ENCODE measurements at regions not wholly inside any gene's neighbourhood (a gene's known extent, or its start where the extent isn't known, plus 50 kb on each side); places are given as distances from the start of the nearest gene placed in this dataset.

GRCh38 chr16:13291591-13292333, 390.4 kb downstream of the SHISA9 start:
- in situ Hi-C loops (cut with MboI; ENCODE audit: low pct_unique_long_range_greater_than_20kb, low sequenced_read_pairs, unreplicated experiment), result no loop called here
- TF ChIP-seq, protein P1, sequence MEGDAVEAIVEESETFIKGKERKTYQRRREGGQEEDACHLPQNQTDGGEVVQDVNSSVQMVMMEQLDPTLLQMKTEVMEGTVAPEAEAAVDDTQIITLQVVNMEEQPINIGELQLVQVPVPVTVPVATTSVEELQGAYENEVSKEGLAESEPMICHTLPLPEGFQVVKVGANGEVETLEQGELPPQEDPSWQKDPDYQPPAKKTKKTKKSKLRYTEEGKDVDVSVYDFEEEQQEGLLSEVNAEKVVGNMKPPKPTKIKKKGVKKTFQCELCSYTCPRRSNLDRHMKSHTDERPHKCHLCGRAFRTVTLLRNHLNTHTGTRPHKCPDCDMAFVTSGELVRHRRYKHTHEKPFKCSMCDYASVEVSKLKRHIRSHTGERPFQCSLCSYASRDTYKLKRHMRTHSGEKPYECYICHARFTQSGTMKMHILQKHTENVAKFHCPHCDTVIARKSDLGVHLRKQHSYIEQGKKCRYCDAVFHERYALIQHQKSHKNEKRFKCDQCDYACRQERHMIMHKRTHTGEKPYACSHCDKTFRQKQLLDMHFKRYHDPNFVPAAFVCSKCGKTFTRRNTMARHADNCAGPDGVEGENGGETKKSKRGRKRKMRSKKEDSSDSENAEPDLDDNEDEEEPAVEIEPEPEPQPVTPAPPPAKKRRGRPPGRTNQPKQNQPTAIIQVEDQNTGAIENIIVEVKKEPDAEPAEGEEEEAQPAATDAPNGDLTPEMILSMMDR (IDR thresholded peaks at IDR 0.05; ENCODE audit: extremely low read depth, insufficient read depth, missing control alignments), result no peak
- no peak for DNase-seq (ENCODE audit: low spot score)

GRCh38 chr16:13296206-13296605, 394.8 kb downstream of the SHISA9 start:
- in situ Hi-C loops (cut with MboI; ENCODE audit: low pct_unique_long_range_greater_than_20kb, low sequenced_read_pairs, unreplicated experiment), result no loop called here
- TF ChIP-seq, protein P1 (IDR thresholded peaks at IDR 0.05; ENCODE audit: extremely low read depth, insufficient read depth, missing control alignments), result no peak
- DNase-seq (ENCODE audit: low spot score), result no peak

GRCh38 chr16:13298666-13299065, 397.3 kb downstream of the SHISA9 start:
- in situ Hi-C loops (cut with MboI; ENCODE audit: low pct_unique_long_range_greater_than_20kb, low sequenced_read_pairs, unreplicated experiment), result no loop called here
- TF ChIP-seq, protein P1 (IDR thresholded peaks at IDR 0.05; ENCODE audit: extremely low read depth, insufficient read depth, missing control alignments), result no peak
- no peak for DNase-seq (ENCODE audit: low spot score)

- no peak for DNase-seq (ENCODE audit: low spot score)
- in situ Hi-C loops (cut with MboI; ENCODE audit: low pct_unique_long_range_greater_than_20kb, low sequenced_read_pairs, unreplicated experiment), result no loop called here
- TF ChIP-seq, protein P1 (IDR thresholded peaks at IDR 0.05; ENCODE audit: extremely low read depth, insufficient read depth, missing control alignments), result no peak
Measured at GRCh38 chr16:13300066-13300840, 398.9 kb downstream of the SHISA9 start.

DNA sequence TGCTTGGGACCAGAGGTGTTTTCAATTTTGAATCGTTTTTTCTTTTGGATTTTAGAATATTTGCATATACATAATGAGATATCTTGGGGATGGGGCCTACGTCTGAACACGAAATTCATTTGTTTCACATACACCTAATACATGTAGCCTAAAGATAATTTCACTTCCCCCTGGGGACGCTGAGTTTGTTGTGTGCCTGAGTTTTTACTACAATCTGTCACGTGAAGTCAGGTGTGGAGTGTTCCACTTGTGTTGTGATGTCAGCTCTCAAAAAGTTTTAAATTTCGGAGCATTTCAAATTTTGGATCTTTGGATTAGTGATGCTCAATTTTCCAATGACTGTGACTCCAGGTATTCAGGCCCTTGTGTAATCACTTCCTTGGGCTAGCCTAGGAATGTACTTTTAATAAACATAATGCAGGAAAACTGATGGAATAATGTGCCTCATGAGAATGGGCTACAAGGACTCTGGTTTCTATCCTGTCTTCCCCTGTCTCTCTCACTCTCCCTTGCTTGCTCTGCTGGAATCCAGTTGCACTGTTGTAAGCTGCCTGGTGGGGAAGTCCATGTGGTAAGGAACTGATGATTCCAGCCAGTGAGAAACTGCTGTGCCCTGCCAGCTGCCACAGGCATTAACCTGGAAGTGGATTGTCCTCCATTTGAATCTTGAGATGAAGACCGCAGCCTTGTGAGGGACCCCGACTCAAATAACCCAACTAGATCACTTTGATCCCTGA, 403.8 kb downstream of the SHISA9 start:
- DNase-seq (ENCODE audit: low spot score), result no peak
- TF ChIP-seq, protein P1 (IDR thresholded peaks at IDR 0.05; ENCODE audit: extremely low read depth, insufficient read depth, missing control alignments), result no peak
- in situ Hi-C loops (cut with MboI; ENCODE audit: low pct_unique_long_range_greater_than_20kb, low sequenced_read_pairs, unreplicated experiment), result no loop called here

- in situ Hi-C loops (cut with MboI; ENCODE audit: low pct_unique_long_range_greater_than_20kb, low sequenced_read_pairs, unreplicated experiment), result no loop called here
- DNase-seq (ENCODE audit: low spot score), result no peak
- TF ChIP-seq, protein P1 (IDR thresholded peaks at IDR 0.05; ENCODE audit: extremely low read depth, insufficient read depth, missing control alignments), result no peak
Measured at GRCh38 chr16:13306161-13306995, 405.0 kb downstream of the SHISA9 start.
